ENCODE measurements at regions not wholly inside any gene's neighbourhood (a gene's known extent, or its start where the extent isn't known, plus 50 kb on each side); places are given as distances from the start of the nearest gene placed in this dataset.

DNA sequence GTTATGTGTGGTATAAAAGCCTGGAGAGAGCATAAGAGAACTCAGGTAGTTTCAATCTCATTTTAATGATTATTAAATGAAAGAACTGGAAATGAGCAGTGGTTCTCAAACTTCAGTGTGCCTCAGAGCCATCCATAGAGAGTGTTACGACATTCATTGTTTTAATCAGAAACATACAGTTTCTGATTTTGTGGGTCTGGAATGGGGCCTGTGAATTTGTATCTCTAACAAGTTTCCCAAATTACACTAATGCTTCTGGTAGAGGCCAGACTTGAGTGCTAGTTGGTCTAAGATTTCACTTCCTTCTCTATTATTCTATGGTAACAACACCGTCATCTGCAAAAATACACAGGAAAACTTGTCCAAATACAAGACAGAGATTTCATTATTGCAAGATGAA, 292.0 kb upstream of the NECTIN3 start:
- TF ChIP-seq, protein P1, sequence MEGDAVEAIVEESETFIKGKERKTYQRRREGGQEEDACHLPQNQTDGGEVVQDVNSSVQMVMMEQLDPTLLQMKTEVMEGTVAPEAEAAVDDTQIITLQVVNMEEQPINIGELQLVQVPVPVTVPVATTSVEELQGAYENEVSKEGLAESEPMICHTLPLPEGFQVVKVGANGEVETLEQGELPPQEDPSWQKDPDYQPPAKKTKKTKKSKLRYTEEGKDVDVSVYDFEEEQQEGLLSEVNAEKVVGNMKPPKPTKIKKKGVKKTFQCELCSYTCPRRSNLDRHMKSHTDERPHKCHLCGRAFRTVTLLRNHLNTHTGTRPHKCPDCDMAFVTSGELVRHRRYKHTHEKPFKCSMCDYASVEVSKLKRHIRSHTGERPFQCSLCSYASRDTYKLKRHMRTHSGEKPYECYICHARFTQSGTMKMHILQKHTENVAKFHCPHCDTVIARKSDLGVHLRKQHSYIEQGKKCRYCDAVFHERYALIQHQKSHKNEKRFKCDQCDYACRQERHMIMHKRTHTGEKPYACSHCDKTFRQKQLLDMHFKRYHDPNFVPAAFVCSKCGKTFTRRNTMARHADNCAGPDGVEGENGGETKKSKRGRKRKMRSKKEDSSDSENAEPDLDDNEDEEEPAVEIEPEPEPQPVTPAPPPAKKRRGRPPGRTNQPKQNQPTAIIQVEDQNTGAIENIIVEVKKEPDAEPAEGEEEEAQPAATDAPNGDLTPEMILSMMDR (IDR thresholded peaks at IDR 0.05; ENCODE audit: low read depth, low read length, missing input control) = no peak
- no peak for TF ChIP-seq SP1 (IDR thresholded peaks at IDR 0.05)
